H7 (cell line): ENCODE measurements at regions not wholly inside any gene's neighbourhood (a gene's known extent, or its start where the extent isn't known, plus 50 kb on each side); places are given as distances from the start of the nearest gene placed in this dataset.
A peak's percentile ranks its signal among the peaks of the same experiment; 100 is the strongest.
"Not testable (repeated sequence)": the region's sequence is repeated elsewhere in the genome, so short reads cannot be mapped to it uniquely, and the experiment has no call there.

Experiments used
- DNase-seq: peaks from one replicate; pipeline ENCODE4 v3.0.0; 2012
- H3K27me3 ChIP-seq: 2 replicates; pipeline ENCODE4 v1.6.0; 2011; ENCODE audit warnings: mild to moderate bottlenecking, low read length; ENCODE audit not compliant: control insufficient read depth, insufficient read depth
- H3K36me3 ChIP-seq: replicated peaks from 2 replicates; pipeline ENCODE4 v1.5.1; 2011; ENCODE audit warnings: low read length; ENCODE audit not compliant: control insufficient read depth, insufficient read depth
- H3K4me3 ChIP-seq: 2 replicates; pipeline ENCODE4 v1.5.1; 2011; ENCODE audit warnings: low read depth, mild to moderate bottlenecking, control low read depth, low read length, moderate library complexity; ENCODE audit not compliant: insufficient read depth

GRCh38 chr16:32066016-32066651 lies 187.0 kb upstream of the TP53TG3D start:
- not testable (repeated sequence) for H3K36me3 ChIP-seq, H3K27me3 ChIP-seq, H3K4me3 ChIP-seq, DNase-seq

- not testable (repeated sequence) for H3K27me3 ChIP-seq, DNase-seq, H3K36me3 ChIP-seq, H3K4me3 ChIP-seq
Measured at GRCh38 chr16:32071586-32071985, 181.5 kb upstream of the TP53TG3D start.

- not testable (repeated sequence) for DNase-seq, H3K36me3 ChIP-seq, H3K27me3 ChIP-seq, H3K4me3 ChIP-seq
Measured at GRCh38 chr16:32083891-32084290, 169.2 kb upstream of the TP53TG3D start.

GRCh38 chr16:32084656-32085401 lies 168.3 kb upstream of the TP53TG3D start:
- H3K27me3 ChIP-seq, H3K4me3 ChIP-seq, DNase-seq, H3K36me3 ChIP-seq: not testable (repeated sequence)

- not testable (repeated sequence) for DNase-seq, H3K36me3 ChIP-seq, H3K4me3 ChIP-seq, H3K27me3 ChIP-seq
Measured at GRCh38 chr16:32085438-32086141, 167.5 kb upstream of the TP53TG3D start.

- H3K36me3 ChIP-seq, H3K27me3 ChIP-seq, H3K4me3 ChIP-seq: not testable (repeated sequence)
- DNase-seq, result peak; percentile 0
Measured at GRCh38 chr16:32115562-32115961, 137.5 kb upstream of the TP53TG3D start.

- Histone ChIP-seq H3K36me3 (no peaks in the 10 kb centered on the region), H3K4me3 (no peak overlapping the region), H3K27me3 (no peaks in the 10 kb centered on the region)
- DNase-seq, result peak; percentile 1
Measured at GRCh38 chr16:32116080-32116479, 137.0 kb upstream of the TP53TG3D start.

GRCh38 chr16:32116533-32116932 lies 136.6 kb upstream of the TP53TG3D start:
- DNase-seq, H3K27me3 ChIP-seq, H3K4me3 ChIP-seq, H3K36me3 ChIP-seq: not testable (repeated sequence)

GRCh38 chr16:32120372-32120771 lies 132.7 kb upstream of the TP53TG3D start:
- H3K36me3 ChIP-seq, H3K27me3 ChIP-seq, DNase-seq: not testable (repeated sequence)

GRCh38 chr16:32120779-32121178 lies 132.3 kb upstream of the TP53TG3D start:
- not testable (repeated sequence) for H3K4me3 ChIP-seq, H3K27me3 ChIP-seq

More at GRCh38 chr16:32120372-32120771, 132.7 kb upstream of the TP53TG3D start:
- not testable (repeated sequence) for H3K4me3 ChIP-seq

GRCh38 chr16:32121273-32121900 lies 131.7 kb upstream of the TP53TG3D start:
- not testable (repeated sequence) for H3K4me3 ChIP-seq, DNase-seq, H3K27me3 ChIP-seq, H3K36me3 ChIP-seq

More at GRCh38 chr16:32120779-32121178, 132.3 kb upstream of the TP53TG3D start:
- not testable (repeated sequence) for H3K36me3 ChIP-seq, DNase-seq

GRCh38 chr16:32152434-32152833 lies 100.7 kb upstream of the TP53TG3D start:
- H3K36me3 ChIP-seq, H3K4me3 ChIP-seq, H3K27me3 ChIP-seq, DNase-seq: not testable (repeated sequence)

GRCh38 chr16:32187918-32188669 lies 65.0 kb upstream of the TP53TG3D start:
- DNase-seq, H3K36me3 ChIP-seq: not testable (repeated sequence)

GRCh38 chr16:32202585-32202984 lies 50.5 kb upstream of the TP53TG3D start:
- not testable (repeated sequence) for DNase-seq, H3K27me3 ChIP-seq, H3K36me3 ChIP-seq, H3K4me3 ChIP-seq

More at GRCh38 chr16:32187918-32188669, 65.0 kb upstream of the TP53TG3D start:
- H3K27me3 ChIP-seq, H3K4me3 ChIP-seq: not testable (repeated sequence)
